ENCODE measurements at regions not wholly inside any gene's neighbourhood (a gene's known extent, or its start where the extent isn't known, plus 50 kb on each side); places are given as distances from the start of the nearest gene placed in this dataset.

DNA sequence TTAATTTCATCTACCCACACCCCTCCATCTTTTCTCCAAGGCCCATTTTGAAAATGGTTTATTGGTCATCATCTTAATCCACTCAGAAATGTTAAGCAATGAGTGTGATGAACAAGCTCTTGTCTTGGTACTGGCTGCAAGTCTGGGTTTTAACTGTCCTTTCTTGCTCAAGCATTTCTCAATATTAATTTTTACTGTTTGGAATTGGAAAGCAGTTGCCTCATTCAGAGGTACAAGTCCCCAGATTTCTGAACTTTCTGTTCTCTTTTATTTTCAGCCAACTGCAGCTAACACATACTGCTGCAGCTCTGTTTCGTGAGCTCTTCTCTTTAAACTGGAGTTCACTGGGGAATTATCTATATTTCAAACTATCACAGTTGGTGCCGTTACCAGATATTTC lies 99.4 kb upstream of the TEX51 start (continued):
- TF ChIP-seq, protein P1, sequence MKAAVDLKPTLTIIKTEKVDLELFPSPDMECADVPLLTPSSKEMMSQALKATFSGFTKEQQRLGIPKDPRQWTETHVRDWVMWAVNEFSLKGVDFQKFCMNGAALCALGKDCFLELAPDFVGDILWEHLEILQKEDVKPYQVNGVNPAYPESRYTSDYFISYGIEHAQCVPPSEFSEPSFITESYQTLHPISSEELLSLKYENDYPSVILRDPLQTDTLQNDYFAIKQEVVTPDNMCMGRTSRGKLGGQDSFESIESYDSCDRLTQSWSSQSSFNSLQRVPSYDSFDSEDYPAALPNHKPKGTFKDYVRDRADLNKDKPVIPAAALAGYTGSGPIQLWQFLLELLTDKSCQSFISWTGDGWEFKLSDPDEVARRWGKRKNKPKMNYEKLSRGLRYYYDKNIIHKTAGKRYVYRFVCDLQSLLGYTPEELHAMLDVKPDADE (IDR thresholded peaks at IDR 0.05) = no peak
- TF ChIP-seq ZNF114 (CRISPR knock-in tag; IDR thresholded peaks at IDR 0.05) (no peak), EZH2 (IDR thresholded peaks at IDR 0.05; ENCODE audit: low read depth, unreplicated experiment) (no peak), POLR2AphosphoS5 (IDR thresholded peaks at IDR 0.05; ENCODE audit: low read depth) (no peak), EZH2phosphoT487 (IDR thresholded peaks at IDR 0.05; ENCODE audit: unreplicated experiment) (no peak), NANOG (IDR thresholded peaks at IDR 0.05; ENCODE audit: borderline replicate concordance) (no peak)

DNA sequence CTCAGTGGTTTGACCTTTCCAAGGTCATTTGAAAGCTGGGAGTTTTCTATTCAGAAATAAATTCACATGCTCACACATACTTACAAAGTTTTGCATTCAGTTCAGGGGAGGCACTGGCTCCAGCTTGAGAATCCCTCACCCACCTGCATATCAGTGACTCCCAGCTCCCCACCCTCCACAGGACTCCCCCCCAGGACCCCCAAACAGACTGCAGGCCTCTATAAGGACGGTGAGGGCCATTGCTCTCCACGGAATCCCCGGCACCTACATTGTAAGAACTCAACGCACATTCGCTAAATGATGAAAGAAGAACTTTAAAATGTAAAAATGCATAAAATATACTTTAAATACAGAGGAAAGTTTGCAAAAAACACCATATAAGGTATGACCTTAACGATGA lies 97.2 kb upstream of the TEX51 start:
- H3K4me1 Mint-ChIP-seq = peaks cover 7% of the 10 kb centered on the region; the same call in 2 of the 3 replicates
- H3K36me3 Mint-ChIP-seq (ENCODE audit: low read depth) = no peaks in the 10 kb centered on the region
- no peaks in the 10 kb centered on the region for H3K27me3 ChIP-seq (ENCODE audit: insufficient read depth)
- no peaks in the 10 kb centered on the region for H3F3A ChIP-seq (replicated peaks; ENCODE audit: low read depth)
- H2AFZ ChIP-seq = no peak overlapping the region
- H3K27ac ChIP-seq (ENCODE audit: low read depth) = no peak overlapping the region
- H3K27ac Mint-ChIP-seq = no peak overlapping the region
- no peak overlapping the region for H3K4me2 ChIP-seq
- H3K27me3 Mint-ChIP-seq (ENCODE audit: insufficient read depth, low read depth, poor library complexity) = peaks cover 4% of the 10 kb centered on the region
- H3K9me2 ChIP-seq (ENCODE audit: insufficient read depth) = 0 out of 2 replicates have a peak, but pooled peaks cover 4% of the 10 kb centered on the region
- no peaks in the 10 kb centered on the region for H3K9me3 Mint-ChIP-seq
- H3K79me2 ChIP-seq (replicated peaks; ENCODE audit: insufficient read depth) = no peaks in the 10 kb centered on the region
- DNase-seq (ENCODE audit: low spot score) = no peak
- no peak for ATAC-seq
- H3K4me1 ChIP-seq (ENCODE audit: insufficient read depth) = peaks cover 10% of the 10 kb centered on the region; the same call in 1 of the 2 replicates
- TF ChIP-seq JUNB (IDR thresholded peaks at IDR 0.05; ENCODE audit: unreplicated experiment) (no peak), EZH2phosphoT487 (IDR thresholded peaks at IDR 0.05; ENCODE audit: unreplicated experiment) (no peak), EZH2 (IDR thresholded peaks at IDR 0.05; ENCODE audit: low read depth, unreplicated experiment) (no peak), POLR2AphosphoS5 (IDR thresholded peaks at IDR 0.05; ENCODE audit: low read depth) (no peak), NANOG (IDR thresholded peaks at IDR 0.05; ENCODE audit: borderline replicate concordance) (no peak), CREB1 (CRISPR knock-in tag; IDR thresholded peaks at IDR 0.05; ENCODE audit: low read depth) (no peak), STAT1 (IDR thresholded peaks at IDR 0.05; ENCODE audit: unreplicated experiment) (no peak)
- TF ChIP-seq, protein P2, sequence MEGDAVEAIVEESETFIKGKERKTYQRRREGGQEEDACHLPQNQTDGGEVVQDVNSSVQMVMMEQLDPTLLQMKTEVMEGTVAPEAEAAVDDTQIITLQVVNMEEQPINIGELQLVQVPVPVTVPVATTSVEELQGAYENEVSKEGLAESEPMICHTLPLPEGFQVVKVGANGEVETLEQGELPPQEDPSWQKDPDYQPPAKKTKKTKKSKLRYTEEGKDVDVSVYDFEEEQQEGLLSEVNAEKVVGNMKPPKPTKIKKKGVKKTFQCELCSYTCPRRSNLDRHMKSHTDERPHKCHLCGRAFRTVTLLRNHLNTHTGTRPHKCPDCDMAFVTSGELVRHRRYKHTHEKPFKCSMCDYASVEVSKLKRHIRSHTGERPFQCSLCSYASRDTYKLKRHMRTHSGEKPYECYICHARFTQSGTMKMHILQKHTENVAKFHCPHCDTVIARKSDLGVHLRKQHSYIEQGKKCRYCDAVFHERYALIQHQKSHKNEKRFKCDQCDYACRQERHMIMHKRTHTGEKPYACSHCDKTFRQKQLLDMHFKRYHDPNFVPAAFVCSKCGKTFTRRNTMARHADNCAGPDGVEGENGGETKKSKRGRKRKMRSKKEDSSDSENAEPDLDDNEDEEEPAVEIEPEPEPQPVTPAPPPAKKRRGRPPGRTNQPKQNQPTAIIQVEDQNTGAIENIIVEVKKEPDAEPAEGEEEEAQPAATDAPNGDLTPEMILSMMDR (conservative IDR thresholded peaks at IDR 0.05; ENCODE audit: low read depth in 2 of 2) = no peak
- TF ChIP-seq, protein P1 (IDR thresholded peaks at IDR 0.05) = no peak
- no peaks in the 10 kb centered on the region for H4K20me1 ChIP-seq (replicated peaks; ENCODE audit: insufficient read depth)
- H3K4me3 ChIP-seq = no peak overlapping the region
- H3K36me3 ChIP-seq (ENCODE audit: insufficient read depth) = no peaks in the 10 kb centered on the region
- no peak overlapping the region for H3K4me3 Mint-ChIP-seq
